ENCODE measurements at regions not wholly inside any gene's neighbourhood (a gene's known extent, or its start where the extent isn't known, plus 50 kb on each side); places are given as distances from the start of the nearest gene placed in this dataset.
"Not testable (repeated sequence)": the region's sequence is repeated elsewhere in the genome, so short reads cannot be mapped to it uniquely, and the experiment has no call there.

- WGBS, 4 donors, result 90 to 97% (median 93%) methylated on average over 4 of the region's 4 CpGs
- no peak overlapping the region for H3K27ac ChIP-seq
- TF ChIP-seq CTCF (IDR thresholded peaks at IDR 0.05) (no peak), POLR2A (IDR thresholded peaks at IDR 0.05) (no peak)
- H3K36me3 ChIP-seq (replicated peaks in 1 of 2), result no peaks in the 10 kb centered on the region
- H3K4me3 ChIP-seq, result no peak overlapping the region
- no peaks in the 10 kb centered on the region for H3K27me3 ChIP-seq
- DNase-seq, result no peak
- H3K9me3 ChIP-seq (replicated peaks in 1 of 3), result no peaks in the 10 kb centered on the region
- intact Hi-C loops (cut with DNase I), result no loop called here
- H3K4me1 ChIP-seq (replicated peaks in 1 of 2), result no peaks in the 10 kb centered on the region
These were observed 504.2 kb downstream of the IGSF11 start for GRCh38 chr3:118530350-118530922.

- DNase-seq; intact Hi-C loops (cut with DNase I); H3K9me3 ChIP-seq (replicated peaks in 1 of 3): not testable (repeated sequence)
These were observed 503.7 kb downstream of the IGSF11 start for GRCh38 chr3:118530927-118531356.

GRCh38 chr3:118531816-118532215 is 502.8 kb downstream of the IGSF11 start:
- Histone ChIP-seq H3K4me3 (no peak overlapping the region), H3K27me3 (no peaks in the 10 kb centered on the region), H3K9me3 (replicated peaks in 1 of 3) (no peaks in the 10 kb centered on the region), H3K36me3 (replicated peaks in 1 of 2) (no peaks in the 10 kb centered on the region), H3K27ac (no peak overlapping the region), H3K4me1 (replicated peaks in 1 of 2) (no peaks in the 10 kb centered on the region)
- TF ChIP-seq CTCF (IDR thresholded peaks at IDR 0.05) (no peak), POLR2A (IDR thresholded peaks at IDR 0.05) (no peak)
- 54 to 81% (median 67%) methylated on average over 3 of the region's 3 CpGs for WGBS, 4 donors
- intact Hi-C loops (cut with DNase I), result no loop called here
- no peak for DNase-seq

More at GRCh38 chr3:118530927-118531356, 503.7 kb downstream of the IGSF11 start:
- H3K27me3 ChIP-seq; H3K4me3 ChIP-seq; H3K36me3 ChIP-seq (replicated peaks in 1 of 2); H3K4me1 ChIP-seq (replicated peaks in 1 of 2); H3K27ac ChIP-seq: not testable (repeated sequence)

GRCh38 chr3:118533676-118534075 is 501.0 kb downstream of the IGSF11 start:
- no peak for TF ChIP-seq POLR2A (IDR thresholded peaks at IDR 0.05)
- no peak for TF ChIP-seq CTCF (IDR thresholded peaks at IDR 0.05)
- Histone ChIP-seq H3K36me3 (replicated peaks in 1 of 2) (no peaks in the 10 kb centered on the region), H3K27me3 (no peaks in the 10 kb centered on the region), H3K27ac (no peak overlapping the region), H3K9me3 (replicated peaks in 1 of 3) (no peaks in the 10 kb centered on the region), H3K4me3 (no peak overlapping the region), H3K4me1 (replicated peaks in 1 of 2) (no peaks in the 10 kb centered on the region)
- no peak for DNase-seq
- WGBS, 4 donors, result 58 to 72% (median 64%) methylated on average over 1 of the region's 1 CpG
- intact Hi-C loops (cut with DNase I), result no loop called here

- WGBS, 4 donors, result 18 to 68% (median 31%) methylated on average over 2 of the region's 2 CpGs
- Histone ChIP-seq H3K27me3 (no peaks in the 10 kb centered on the region), H3K9me3 (replicated peaks in 1 of 3) (no peaks in the 10 kb centered on the region), H3K36me3 (replicated peaks in 1 of 2) (no peaks in the 10 kb centered on the region), H3K4me1 (replicated peaks in 1 of 2) (no peaks in the 10 kb centered on the region), H3K27ac (no peak overlapping the region), H3K4me3 (no peak overlapping the region)
- intact Hi-C loops (cut with DNase I), result no loop called here
- no peak for TF ChIP-seq CTCF (IDR thresholded peaks at IDR 0.05)
- TF ChIP-seq POLR2A (IDR thresholded peaks at IDR 0.05), result no peak
- DNase-seq, result no peak
These were observed 500.1 kb downstream of the IGSF11 start for GRCh38 chr3:118534519-118534918.

Measured in adrenal gland (tissue), 9 donors.